Daoy (cell line): ENCODE measurements at regions not wholly inside any gene's neighbourhood (a gene's known extent, or its start where the extent isn't known, plus 50 kb on each side); places are given as distances from the start of the nearest gene placed in this dataset.
A peak's percentile ranks its signal among the peaks of the same experiment; 100 is the strongest.
"Not testable (repeated sequence)": the region's sequence is repeated elsewhere in the genome, so short reads cannot be mapped to it uniquely, and the experiment has no call there.

Source experiments
- DNase-seq: peaks from one replicate; pipeline ENCODE4 v3.0.0-alpha.2; 2015; ENCODE audit warnings: low read depth

- no peak for DNase-seq
Measured at GRCh38 chr7:125130173-125130572, 200.5 kb upstream of the POT1 start.

GRCh38 chr7:125127304-125127703, 197.7 kb upstream of the POT1 start:
- no peak for DNase-seq

- no peak for DNase-seq
Measured at GRCh38 chr7:125126376-125126775, 196.8 kb upstream of the POT1 start.

- DNase-seq: no peak
Measured at GRCh38 chr7:125125315-125125714, 195.7 kb upstream of the POT1 start.

- DNase-seq: no peak
Measured at GRCh38 chr7:125122173-125122572, 192.5 kb upstream of the POT1 start.

- no peak for DNase-seq
Measured at GRCh38 chr7:125119559-125120115, 190.0 kb upstream of the POT1 start.

GRCh38 chr7:125118444-125118843, 188.8 kb upstream of the POT1 start:
- no peak for DNase-seq

GRCh38 chr7:125112850-125113249, 183.2 kb upstream of the POT1 start:
- DNase-seq: no peak

GRCh38 chr7:125099519-125099918, 169.9 kb upstream of the POT1 start:
- DNase-seq: no peak

GRCh38 chr7:125098377-125098970, 168.8 kb upstream of the POT1 start:
- DNase-seq: no peak

- no peak for DNase-seq
Measured at GRCh38 chr7:125090596-125090995, 161.0 kb upstream of the POT1 start.

- DNase-seq: no peak
Measured at GRCh38 chr7:125089171-125089570, 159.5 kb upstream of the POT1 start.

GRCh38 chr7:125088555-125088954, 158.9 kb upstream of the POT1 start:
- no peak for DNase-seq

GRCh38 chr7:125085084-125085483, 155.5 kb upstream of the POT1 start:
- no peak for DNase-seq

GRCh38 chr7:125084196-125084595, 154.6 kb upstream of the POT1 start:
- DNase-seq: no peak

- no peak for DNase-seq
Measured at GRCh38 chr7:125074141-125074540, 144.5 kb upstream of the POT1 start.

GRCh38 chr7:125065546-125065945, 135.9 kb upstream of the POT1 start:
- DNase-seq: no peak

- DNase-seq: no peak
Measured at GRCh38 chr7:125065001-125065400, 135.4 kb upstream of the POT1 start.

- DNase-seq: peak; percentile 52
Measured at GRCh38 chr7:125061776-125062397, 132.3 kb upstream of the POT1 start.

GRCh38 chr7:125061083-125061745, 131.6 kb upstream of the POT1 start:
- DNase-seq: not testable (repeated sequence)

GRCh38 chr7:125059861-125060456, 130.3 kb upstream of the POT1 start:
- no peak for DNase-seq

GRCh38 chr7:125057963-125058362, 128.3 kb upstream of the POT1 start:
- DNase-seq: no peak

- no peak for DNase-seq
Measured at GRCh38 chr7:125055376-125055775, 125.8 kb upstream of the POT1 start.
